GM12892 (cell line): ENCODE measurements at regions not wholly inside any gene's neighbourhood (a gene's known extent, or its start where the extent isn't known, plus 50 kb on each side); places are given as distances from the start of the nearest gene placed in this dataset.

Source experiments
- DNase-seq: peaks from one replicate; pipeline ENCODE4 v3.0.0; 2011; ENCODE audit not compliant: insufficient read length
- FAIRE-seq: peaks from 2 replicates; lab custom pipeline; 2011; peaks lifted over from hg19 to GRCh38; lab: Jason Lieb, UNC
- POLR2A ChIP-seq: IDR thresholded peaks from 2 replicates; pipeline ENCODE4 v1.6.1; 2011; ENCODE audit warnings: low read depth, low read length, control low read depth
- POLR2AphosphoS5 ChIP-seq: IDR thresholded peaks from 2 replicates; pipeline ENCODE4 v1.6.1; 2011; ENCODE audit warnings: low read depth, low read length, control low read depth
- TAF1 ChIP-seq: IDR thresholded peaks from 2 replicates; pipeline ENCODE4 v1.6.1; 2011; ENCODE audit warnings: low read depth, mild to moderate bottlenecking, control low read depth, low read length, borderline replicate concordance

- no peak for DNase-seq
- no peak for FAIRE-seq
- TF ChIP-seq TAF1, result no peak
- no peak for TF ChIP-seq POLR2A
These were observed 210.1 kb upstream of the LRATD1 start for GRCh38 chr2:14422426-14422825.

DNA sequence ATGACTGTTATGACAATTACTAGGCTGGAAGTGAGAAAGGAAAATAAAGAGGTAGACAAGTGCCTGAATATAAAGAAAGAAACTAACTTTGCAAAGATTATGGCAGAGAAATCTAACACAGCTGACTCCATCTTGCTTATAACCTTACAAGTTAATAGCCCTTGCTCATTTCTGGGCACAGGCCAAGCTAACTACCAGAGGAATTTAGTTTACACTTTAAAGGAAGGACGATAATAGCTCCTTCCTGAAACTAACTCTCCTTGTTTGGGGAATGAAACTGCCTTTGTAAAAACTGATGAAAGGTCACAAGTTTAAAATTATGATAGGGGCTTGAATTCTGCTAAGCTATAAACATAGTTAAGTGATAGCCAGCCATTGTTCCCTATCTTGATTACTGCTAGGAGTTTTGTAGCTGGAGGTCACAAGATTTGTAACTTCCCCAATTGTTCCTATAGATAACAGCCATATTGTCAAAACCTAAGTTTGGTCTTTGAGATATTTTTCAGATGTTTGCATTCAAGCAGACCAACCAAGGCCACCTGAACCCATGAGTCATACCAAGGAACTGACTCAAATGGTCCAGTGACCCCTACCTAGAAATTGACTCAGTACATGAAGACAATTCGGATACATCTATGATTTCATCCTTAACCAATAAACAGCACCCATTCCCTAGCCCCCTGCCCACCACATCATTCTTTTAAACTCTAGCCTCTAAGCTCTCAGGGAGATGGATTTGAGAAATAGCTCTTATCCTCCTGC lies 209.2 kb upstream of the LRATD1 start:
- no peak for DNase-seq
- TF ChIP-seq TAF1, result no peak
- no peak for TF ChIP-seq POLR2A
- TF ChIP-seq POLR2AphosphoS5, result no peak
- FAIRE-seq, result peak; percentile 57

- FAIRE-seq (no peak), DNase-seq (no peak)
- no peak for TF ChIP-seq POLR2A
- TF ChIP-seq POLR2AphosphoS5, result no peak
- TF ChIP-seq TAF1, result no peak
These were observed 207.8 kb upstream of the LRATD1 start for GRCh38 chr2:14424478-14425390.

DNA sequence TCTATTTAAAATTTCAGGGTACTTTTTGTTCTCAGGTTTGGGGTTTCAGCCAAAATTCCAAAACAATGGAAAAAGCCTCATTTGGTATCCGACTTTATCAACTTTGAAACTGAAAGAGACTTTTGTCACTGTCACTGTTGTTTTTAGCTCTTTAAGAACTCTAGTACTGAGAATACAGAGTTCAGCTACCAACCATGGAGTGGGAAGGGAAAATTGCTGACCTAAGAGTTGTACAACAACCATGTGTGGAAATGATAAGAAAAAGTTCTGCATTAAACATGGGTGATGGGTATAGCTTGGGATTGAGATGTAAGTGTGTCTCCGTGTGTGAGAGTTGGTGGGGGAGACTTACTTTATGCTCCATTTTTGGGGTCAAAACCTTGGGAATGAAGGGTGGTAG lies 206.6 kb upstream of the LRATD1 start:
- FAIRE-seq (peak; percentile 36), DNase-seq (no peak)
- no peak for TF ChIP-seq POLR2AphosphoS5
- no peak for TF ChIP-seq TAF1
- no peak for TF ChIP-seq POLR2A

GRCh38 chr2:14428056-14428455 lies 204.5 kb upstream of the LRATD1 start:
- DNase-seq (no peak), FAIRE-seq (no peak)
- no peak for TF ChIP-seq TAF1

DNA sequence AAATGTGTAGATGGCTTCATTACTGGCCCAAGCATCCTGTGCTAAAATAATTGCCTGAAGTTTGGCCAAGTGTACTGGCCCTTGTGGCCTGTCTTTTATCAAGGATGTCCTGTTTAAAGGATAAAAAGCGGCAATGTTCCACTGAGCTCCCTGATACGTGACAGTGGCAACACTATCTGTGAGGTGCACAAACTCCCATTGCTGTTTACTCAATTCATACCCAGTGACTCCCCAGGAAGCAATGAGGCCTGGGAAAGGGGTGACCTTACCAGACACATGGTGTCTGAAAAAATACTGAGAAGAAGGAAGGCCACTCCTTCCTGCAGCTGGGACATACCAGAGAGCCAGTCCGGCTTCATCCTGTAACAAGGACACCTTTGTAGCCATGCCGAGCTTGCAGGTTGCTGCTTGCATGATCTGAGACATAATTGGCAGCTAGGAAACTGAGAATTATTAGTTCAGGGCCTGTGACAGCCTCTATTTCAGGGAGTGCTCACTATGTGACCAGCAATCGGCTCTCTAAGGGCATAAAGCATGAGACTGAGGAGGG lies 198.5 kb upstream of the LRATD1 start:
- DNase-seq, result no peak
- FAIRE-seq, result no peak
- no peak for TF ChIP-seq TAF1
- no peak for TF ChIP-seq POLR2A
- no peak for TF ChIP-seq POLR2AphosphoS5

GRCh38 chr2:14445670-14446069 lies 186.8 kb upstream of the LRATD1 start:
- TF ChIP-seq TAF1 (no peak), POLR2A (no peak), POLR2AphosphoS5 (no peak)
- no peak for FAIRE-seq
- DNase-seq, result no peak

DNA sequence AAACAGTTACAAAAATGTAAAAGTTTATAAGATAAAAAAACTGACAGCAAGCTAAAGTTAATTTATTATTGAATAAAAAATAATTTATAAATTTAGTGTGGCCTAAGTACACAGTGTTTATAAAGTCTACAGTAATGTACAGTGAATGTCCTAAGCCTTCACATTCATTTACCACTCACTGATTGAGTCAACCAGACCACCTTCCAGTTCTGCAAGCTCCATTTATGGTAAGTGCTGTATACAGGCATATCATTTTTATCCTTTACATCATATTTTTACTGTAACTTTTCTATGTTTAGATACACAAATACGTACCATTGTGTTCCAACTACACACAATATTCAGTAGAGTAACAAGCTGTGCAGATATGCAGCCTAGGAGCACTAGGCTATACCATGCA lies 184.2 kb upstream of the LRATD1 start:
- no peak for FAIRE-seq
- no peak for DNase-seq
- TF ChIP-seq POLR2AphosphoS5 (no peak), TAF1 (no peak), POLR2A (no peak)

- TF ChIP-seq POLR2AphosphoS5 (no peak), TAF1 (no peak)
- no peak for FAIRE-seq
These were observed 181.2 kb upstream of the LRATD1 start for GRCh38 chr2:14451312-14451711.

DNA sequence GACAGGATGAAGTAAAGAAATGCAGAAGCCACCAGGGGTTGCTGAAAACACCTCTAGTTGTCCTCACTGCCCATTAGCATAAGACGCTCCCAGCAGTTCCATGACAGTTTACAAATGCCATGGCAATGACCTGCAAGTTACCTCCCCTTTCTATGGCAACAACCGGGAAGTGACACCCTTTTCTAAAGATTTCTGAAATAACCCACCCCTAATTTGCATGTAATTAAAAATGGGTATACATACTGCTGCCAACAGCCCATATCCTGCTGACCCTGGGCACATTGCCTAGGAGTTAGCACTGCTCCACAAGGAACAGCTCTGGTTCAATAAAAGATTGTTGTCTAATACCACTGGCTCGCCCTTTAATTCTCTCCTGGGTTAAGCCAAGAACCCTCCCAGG lies 178.3 kb upstream of the LRATD1 start:
- FAIRE-seq (no peak), DNase-seq (no peak)
- no peak for TF ChIP-seq TAF1

More at GRCh38 chr2:14451312-14451711, 181.2 kb upstream of the LRATD1 start:
- DNase-seq, result no peak

DNA sequence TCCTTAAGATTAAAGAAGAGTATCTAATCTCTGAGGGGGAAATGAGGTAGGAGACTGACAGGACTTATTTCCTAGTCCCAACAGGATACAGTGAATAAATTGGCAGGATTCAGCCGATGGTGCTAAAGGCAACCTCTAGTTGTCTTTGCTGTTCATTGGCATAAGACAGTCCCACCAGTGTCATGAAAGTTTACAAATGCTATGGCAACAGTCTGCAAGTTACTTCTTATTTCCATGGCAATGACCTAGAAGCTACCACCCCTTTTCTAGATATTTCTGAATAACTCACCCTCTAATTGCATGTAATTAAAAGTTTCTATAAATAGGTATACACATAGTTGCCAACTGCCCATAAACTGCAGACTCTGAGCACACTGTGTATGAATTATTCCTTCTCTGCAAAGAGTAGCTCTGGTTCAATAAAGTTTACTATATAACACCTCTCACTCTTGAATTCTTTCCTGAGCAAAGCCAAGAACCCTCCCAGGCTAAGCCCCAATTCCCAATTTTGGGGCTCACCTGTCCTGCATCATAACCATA lies 172.7 kb upstream of the LRATD1 start:
- no peak for DNase-seq
- TF ChIP-seq POLR2A, result no peak
- TF ChIP-seq TAF1, result no peak
- TF ChIP-seq POLR2AphosphoS5, result no peak
- no peak for FAIRE-seq

DNA sequence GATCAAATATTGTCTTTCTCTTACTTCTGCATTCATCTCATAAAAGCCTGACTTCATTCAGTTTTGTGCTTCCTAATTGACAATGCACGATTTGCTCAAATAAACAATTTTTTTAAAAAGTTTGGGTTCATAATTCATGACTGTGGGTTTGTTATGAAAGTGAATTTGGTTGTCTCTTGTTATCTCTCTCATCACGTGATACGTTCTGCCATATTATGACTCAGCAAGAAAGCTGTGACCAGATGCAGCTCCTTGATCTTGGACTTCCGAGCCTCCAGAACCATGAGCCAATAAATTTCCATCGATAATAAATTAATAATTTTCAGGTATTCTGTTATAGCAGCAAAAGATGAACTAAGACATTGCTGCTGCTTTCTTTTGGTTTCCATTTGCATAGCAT lies 156.5 kb upstream of the LRATD1 start:
- FAIRE-seq, result no peak
- TF ChIP-seq POLR2AphosphoS5, result no peak
- no peak for TF ChIP-seq POLR2A
- TF ChIP-seq TAF1, result no peak
- DNase-seq, result no peak

GRCh38 chr2:14479486-14479885 lies 153.0 kb upstream of the LRATD1 start:
- no peak for FAIRE-seq

More at GRCh38 chr2:14479486-14479885, 153.0 kb upstream of the LRATD1 start:
- no peak for TF ChIP-seq POLR2A
- DNase-seq, result no peak
